H1 (cell line): ENCODE measurements at regions not wholly inside any gene's neighbourhood (a gene's known extent, or its start where the extent isn't known, plus 50 kb on each side); places are given as distances from the start of the nearest gene placed in this dataset.

ENCODE experiments used
- CHD2 ChIP-seq: IDR thresholded peaks from 2 replicates; pipeline ENCODE4 v1.6.1; 2012; ENCODE audit warnings: low read length, improper control_type of control experiment
- HDAC6 ChIP-seq: IDR thresholded peaks from one replicate; pipeline ENCODE4 v1.7.1; 2012; ENCODE audit warnings: low read depth, mild to moderate bottlenecking, inconsistent platforms, low read length, moderate library complexity
- NANOG ChIP-seq: IDR thresholded peaks from 2 replicates; pipeline ENCODE4 v1.6.1; 2011; ENCODE audit warnings: low read length, low read depth, mild to moderate bottlenecking, inconsistent platforms; ENCODE audit not compliant: insufficient read depth, poor library complexity, severe bottlenecking

- TF ChIP-seq HDAC6 (no peak), CHD2 (no peak), NANOG (no peak)
- TF ChIP-seq, all 59 proteins: peak for 0
These were observed 279.6 kb upstream of the PLSCR5 start (continued) for GRCh38 chr3:146884721-146885120.
